ENCODE measurements at regions not wholly inside any gene's neighbourhood (a gene's known extent, or its start where the extent isn't known, plus 50 kb on each side); places are given as distances from the start of the nearest gene placed in this dataset.

DNA sequence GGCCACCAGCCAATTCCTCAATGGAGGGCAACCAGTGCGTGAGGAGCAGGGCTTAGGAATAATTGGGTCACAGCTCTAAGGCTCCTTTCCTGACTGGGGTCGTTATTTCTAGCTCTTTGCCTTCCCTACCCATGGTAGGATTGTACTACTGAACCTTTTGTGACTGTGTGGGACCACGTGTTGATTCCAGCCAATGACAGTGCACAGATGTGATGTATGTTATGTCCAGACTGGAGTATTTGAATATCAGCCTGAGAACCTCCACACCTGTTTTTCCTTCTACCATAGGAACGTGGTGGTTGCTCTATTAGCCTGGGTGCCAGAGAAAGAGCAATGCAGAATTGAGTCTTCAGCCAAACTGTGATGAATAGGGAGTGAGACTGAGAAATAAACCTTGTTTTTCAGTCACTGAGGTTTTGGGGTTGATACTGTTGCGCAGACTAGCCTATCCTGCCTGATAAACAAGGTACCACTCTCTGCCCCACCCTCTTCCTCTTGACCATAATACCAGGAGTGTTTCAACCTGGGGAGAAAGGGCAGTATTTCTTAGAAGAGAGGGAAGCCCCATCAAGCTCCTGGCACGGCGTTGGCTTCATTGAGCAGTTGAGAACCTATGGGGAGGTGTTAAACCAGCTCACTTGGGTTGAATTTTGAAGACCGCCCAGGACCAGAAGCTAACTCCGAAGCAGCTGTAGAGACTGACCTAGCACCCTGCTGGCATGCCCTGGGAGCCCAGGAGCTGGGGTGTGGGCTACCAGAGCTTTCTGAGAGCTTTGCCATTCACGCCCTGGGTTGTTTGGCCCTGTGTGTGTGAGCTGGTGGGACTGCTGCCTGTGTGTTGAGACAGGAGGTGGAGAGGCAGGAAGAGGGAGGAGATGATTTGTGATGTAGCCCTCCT lies 105.5 kb upstream of the BACH2 start:
- DNase-seq = no peak

DNA sequence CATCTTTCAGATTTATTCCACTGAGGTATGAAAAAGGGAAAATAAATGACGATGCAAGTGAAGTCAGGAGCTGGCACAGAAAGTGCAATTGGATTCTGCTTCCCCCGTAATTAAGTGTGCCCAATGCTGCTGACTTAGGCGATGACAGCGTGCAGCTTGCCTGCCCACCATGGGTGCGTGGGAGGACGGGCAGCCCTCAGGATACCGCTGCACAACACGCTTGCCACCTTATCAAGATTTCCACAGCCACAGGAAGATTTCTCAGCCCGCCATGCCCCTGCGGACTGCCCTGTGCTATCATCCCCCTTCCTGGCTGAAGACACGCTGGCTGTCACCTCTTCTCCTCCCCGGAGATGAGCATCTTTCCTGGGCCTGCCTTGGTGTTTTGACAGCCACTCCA lies 103.3 kb upstream of the BACH2 start:
- no peak for DNase-seq

GRCh38 chr6:90397929-90398674 lies 101.5 kb upstream of the BACH2 start:
- DNase-seq = no peak

GRCh38 chr6:90397047-90397446 lies 100.4 kb upstream of the BACH2 start:
- DNase-seq = no peak

- peak; percentile 21 for DNase-seq
These were observed 96.7 kb upstream of the BACH2 start for GRCh38 chr6:90393232-90393884.

DNA sequence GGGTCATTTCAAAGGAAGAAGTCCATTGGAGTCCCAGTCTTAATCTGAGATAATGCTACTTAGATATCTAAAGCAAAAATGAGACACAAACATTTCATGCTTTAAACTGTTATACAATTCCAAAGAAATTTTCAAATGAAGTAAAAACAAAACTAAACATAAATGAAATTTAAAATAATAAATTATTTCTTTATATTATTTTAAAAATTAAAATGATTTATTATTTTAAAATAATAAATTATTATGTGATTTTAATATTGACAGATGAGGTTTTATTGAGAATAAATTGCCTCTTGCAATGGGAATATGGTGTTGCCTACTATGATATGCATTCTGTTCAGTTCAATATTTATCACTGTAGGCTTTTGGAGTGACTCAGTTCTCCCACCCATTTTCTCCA lies 93.7 kb upstream of the BACH2 start:
- no peak for DNase-seq

DNA sequence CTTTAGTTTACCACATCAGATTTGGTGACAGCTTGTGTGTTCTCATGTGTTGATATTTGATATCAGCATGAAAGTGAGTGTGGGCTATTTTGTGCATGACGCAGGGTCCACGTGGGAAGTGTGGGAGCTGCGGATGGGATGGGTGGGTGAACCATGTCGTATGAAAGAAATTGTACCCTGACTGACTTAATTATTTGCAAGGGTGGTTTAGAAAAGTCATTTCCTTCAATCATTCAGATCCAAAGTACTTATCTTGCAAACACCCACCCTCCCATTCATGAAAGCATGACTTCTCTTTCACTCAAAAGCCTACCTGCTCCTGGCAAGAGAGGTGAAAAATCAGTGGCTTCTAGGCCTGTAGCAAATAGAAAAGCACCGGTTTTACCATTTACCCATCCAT lies 91.8 kb upstream of the BACH2 start:
- no peak for DNase-seq

- DNase-seq = no peak
These were observed 91.2 kb upstream of the BACH2 start for GRCh38 chr6:90387826-90388225.

GRCh38 chr6:90387383-90387775 lies 90.7 kb upstream of the BACH2 start:
- DNase-seq = no peak

DNA sequence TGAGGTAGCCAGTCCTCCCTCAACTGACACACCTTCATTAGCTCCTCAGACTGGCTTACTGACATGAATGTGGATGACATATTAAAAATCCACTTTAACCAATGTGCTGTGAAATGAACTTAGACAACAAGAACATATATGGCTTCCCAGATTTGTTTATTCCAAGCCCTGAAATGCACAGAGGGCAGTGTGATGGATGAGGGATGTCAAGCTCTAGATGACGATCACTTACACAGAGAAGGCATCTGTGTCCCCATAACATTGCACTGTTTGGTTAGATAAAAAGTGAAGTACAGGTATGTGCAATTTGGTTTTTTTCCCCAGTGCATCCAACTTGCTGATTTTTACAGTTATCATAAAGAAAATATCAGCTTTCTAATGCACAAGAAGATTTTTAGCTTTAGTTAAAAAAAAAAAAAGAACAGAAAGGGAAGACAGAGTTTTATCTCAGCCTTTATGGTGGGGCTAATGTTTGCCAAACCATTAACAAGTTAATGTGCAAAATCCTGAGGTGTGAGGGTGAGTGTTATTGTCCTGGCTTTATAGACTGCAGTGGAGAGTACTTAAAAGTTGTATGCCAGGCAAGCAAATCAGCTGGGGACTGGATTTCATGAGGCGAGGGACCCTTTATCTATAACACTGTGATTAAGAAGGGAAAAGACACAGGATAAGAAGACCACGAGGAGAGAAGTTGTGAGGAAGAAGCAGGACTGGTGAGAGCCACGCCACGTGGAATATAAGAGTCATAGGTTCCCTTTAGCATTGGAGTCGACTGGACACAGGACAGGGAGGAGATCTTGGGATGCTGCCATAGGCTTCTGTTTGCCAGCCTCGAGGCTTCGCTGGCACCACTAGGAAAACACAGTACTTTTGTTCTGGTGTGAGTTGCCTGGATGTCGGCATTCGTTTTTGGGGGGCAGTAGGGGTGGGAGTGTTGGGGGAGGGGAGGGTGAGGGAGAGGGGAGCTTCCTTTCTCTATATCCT lies 90.0 kb upstream of the BACH2 start:
- no peak for DNase-seq

- DNase-seq = no peak
These were observed 89.2 kb upstream of the BACH2 start for GRCh38 chr6:90385759-90386313.

DNA sequence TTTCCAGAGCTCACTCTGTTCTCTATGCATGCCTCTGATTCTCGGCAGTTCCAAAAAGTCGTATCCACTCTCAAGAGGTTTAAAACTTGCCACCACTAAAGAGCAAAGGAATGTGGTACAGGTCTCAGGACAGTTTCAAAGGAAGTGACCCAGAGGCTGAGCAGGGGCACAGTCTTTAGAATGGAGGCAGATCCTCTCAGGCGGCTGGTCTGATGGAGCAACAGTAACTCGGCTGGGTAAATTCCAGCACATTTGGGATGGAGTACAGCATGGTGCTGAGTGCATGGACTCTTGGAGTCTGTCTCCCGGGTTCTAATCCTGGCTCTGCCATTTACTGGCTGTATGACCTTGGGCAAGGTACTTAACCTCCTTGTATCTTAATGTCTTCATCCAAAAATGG lies 88.1 kb upstream of the BACH2 start:
- DNase-seq = no peak

DNA sequence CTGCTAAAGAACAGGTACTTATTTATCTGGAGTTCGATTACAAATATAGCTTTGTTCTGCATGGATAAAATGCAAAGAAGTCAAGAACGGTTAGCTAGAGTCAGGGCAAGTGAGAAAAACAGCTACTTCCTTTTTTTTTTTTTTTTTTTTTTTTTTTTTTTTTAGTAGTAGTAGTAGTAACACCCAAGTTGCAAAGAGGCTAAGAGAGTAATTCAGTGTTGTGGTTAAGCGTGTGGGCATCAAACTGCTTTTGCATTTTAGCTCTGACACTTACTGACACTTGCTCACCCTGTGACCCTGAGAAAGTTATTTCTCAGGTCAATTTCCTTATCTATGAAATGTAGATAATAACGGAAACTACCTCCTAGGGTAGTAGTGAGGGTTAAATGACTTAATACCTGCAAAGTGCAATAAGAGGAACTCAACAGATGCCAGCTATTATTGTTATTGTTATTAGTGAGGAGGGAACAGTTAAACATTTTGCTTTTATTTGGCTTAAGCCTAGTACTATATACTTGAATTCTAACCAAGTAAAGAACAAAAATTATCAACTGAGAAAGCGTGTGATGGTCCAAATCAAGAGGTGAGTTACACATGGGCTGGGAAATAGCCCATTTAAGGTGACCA lies 86.7 kb upstream of the BACH2 start:
- no peak for DNase-seq

DNA sequence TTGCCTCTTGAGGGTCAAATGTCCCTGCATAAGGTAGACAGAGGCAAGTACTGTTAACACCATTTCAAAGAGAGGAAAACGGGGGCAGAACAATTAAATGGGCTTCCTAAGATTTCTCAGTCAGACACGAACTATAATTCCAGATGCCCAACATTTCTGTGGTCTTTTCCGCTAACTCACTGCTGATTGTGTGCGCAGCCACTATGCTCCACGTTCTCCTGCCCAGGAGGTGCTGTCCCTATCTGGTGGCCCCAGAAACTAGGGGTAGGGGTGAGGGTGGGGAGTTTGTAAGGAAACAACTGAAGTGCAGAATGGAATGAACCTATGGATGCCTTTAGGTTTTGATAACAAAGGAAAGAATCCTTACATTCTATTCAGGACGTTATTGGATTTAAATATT lies 86.1 kb upstream of the BACH2 start:
- no peak for DNase-seq

DNA sequence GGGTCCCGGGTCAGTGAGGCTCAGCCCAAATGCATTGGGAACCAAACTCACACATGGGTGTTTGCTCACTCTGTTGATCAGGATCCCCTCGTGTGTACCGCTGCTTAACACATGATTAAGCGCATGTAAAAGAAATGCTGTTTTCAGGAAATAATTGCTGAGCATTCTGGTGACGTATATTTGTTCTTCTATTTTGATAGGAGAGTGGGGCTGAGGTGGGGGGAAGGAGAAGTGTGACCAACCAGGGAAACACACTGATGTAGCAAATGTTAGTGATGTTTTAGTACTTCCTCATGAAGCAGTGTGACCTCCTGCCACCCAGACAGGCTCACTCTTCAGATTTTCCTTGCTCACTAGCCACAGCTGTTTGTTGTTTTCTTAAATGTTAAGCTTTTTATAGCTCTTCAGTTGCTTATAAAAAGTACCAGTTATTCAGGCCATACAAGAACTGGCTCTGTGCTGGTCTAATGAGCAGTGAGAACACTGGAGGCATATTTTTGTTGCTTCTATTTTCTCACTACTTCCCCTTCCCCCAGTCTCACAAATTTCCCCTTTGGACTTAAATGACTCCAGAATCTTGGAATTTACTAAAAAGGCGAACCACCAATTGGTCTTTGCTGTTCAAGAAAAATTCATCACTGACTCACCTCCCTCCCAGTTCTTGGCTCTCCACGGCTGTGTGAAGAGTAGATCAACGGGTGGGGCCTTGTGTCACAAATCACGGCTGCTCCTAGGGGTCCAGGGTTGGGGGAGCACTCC lies 79.2 kb upstream of the BACH2 start:
- no peak for DNase-seq

- DNase-seq = no peak
These were observed 77.6 kb upstream of the BACH2 start for GRCh38 chr6:90374201-90374600.

DNA sequence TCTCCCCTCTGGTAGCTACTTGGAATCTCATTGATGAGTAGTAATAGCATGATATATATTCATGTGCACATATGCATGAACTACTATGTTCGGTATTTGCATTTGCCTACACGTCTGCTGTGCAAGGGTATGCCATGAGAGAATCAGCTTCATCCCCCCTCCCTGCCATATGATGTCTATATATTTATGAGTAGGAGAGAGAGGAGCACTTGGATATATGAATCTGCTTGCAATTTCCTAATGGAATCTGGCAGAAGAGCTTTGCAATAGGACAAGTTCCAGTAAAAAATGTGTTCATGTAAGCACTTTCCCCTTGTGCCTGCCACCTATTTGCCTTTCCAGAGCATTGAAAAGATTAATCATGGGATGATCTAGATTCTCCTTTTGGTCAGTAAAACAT lies 76.2 kb upstream of the BACH2 start:
- DNase-seq = no peak

GRCh38 chr6:90372450-90372849 lies 75.8 kb upstream of the BACH2 start:
- DNase-seq = no peak

DNA sequence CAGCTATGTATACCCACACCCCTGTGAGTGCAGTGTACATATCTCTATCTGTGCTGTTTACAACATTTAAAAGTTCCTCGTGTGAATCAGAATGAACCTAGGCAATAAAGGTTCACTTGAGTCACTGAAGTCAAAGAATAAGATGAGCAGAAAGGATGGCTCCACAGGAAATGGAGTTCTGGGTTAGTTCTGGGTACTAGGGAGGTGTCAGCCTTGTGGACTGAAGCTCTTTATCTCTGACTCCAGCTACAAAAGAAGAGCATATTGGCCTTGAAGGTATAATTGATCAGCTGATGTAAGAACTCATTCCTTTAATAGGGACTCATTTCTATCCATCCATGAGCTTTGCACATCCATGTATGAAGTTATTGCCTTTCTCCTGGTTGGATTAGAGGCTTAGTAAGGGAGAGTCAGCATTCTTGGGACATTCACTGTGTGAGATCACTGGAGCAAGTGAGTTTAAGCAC lies 73.9 kb upstream of the BACH2 start:
- no peak for DNase-seq

- no peak for DNase-seq
These were observed 73.0 kb upstream of the BACH2 start for GRCh38 chr6:90369651-90370050.

DNA sequence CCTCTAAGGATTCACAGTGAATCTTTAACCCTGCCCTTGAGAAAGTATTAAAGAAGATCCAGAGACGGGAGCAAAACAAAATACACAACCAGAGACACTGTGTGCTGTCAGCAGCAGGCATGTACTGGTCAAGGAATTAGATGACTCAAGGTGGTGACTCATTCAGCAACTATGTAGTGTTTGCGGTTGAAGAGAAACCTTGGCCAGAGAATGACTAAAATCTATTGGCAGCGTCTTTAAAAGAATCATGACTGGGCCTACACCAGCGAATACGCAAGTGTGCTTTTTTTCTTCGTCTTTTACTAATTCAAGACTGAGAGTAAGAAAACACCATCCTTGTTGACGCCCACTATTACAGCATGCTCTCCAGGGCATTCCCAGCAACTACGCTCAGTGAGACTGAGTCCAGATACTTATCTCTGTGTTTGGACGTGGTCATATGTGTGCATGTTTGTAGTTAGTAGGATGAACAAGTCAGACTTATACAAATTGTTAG lies 72.4 kb upstream of the BACH2 start:
- DNase-seq = no peak

Data from KG1 (cell line).